Fibroblast of skin of scalp (primary cell): ENCODE measurements at regions not wholly inside any gene's neighbourhood (a gene's known extent, or its start where the extent isn't known, plus 50 kb on each side); places are given as distances from the start of the nearest gene placed in this dataset.

Source experiments
- DNase-seq: peaks from one replicate; pipeline ENCODE4 v3.0.0-alpha.2; 2013

DNA sequence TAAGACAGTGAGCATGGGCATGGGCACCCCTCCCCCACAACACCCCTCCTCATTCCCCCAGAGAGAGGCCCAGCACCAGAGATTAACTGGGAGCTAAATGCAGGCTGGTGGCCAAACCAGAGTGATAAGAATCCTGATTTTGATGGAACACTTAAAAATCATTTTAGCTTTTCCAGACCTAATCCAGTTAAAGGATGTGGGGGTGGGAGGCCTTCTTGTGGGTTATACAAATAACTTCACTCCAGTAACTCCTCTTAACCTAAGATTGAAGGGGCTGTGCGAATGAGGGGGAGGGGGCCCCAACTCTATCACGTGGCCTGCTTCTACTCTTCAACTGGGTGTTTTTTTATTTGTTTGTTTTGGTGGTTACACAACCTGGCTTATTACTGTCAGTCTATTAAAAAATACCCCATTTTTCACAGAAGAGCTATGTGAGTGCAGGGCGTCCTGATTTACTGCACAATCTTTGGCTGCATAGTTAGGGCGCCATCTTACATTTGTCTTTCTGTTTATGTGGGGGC is 398.1 kb upstream of the LYPLAL1 start:
- DNase-seq = no peak

DNA sequence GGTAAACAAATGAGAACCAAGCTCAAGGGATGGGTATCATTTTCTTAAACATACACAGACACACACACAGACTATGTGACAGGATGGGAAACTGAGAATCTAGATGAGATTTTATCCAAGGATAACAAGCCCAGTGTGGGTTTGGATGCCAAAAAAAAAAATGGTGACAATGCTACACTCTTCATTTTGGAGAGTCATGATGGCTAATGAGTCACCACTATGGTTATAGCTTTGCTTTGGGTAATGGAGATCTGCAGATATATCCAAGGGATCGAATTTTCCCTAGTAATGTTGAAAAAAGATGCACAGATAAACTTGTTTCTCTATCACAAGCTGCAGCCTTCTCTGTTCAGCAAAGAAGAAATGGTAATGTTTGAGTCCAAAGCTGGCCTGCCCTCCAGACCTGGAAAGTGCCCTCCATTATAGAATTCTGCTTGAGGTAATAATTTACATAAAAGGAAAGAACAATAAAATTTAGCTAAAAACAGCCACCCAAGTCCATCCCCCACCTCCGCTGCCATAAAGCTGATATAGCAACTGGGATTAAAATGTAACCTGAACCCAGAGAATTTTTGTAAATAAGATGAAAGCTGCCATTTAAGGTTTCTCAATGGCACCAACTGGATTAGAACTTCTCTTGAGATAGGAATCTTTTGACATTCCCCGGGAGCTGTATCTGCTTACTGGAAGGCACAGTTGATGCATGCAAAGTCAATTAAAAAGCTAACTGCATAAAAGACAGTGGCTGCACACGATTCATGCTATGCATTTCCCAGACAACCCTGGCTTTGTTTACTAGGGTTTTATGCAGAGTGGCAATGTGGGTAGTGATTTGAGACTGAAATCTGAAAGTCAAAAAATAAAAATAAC is 395.2 kb upstream of the LYPLAL1 start:
- DNase-seq = no peak

DNA sequence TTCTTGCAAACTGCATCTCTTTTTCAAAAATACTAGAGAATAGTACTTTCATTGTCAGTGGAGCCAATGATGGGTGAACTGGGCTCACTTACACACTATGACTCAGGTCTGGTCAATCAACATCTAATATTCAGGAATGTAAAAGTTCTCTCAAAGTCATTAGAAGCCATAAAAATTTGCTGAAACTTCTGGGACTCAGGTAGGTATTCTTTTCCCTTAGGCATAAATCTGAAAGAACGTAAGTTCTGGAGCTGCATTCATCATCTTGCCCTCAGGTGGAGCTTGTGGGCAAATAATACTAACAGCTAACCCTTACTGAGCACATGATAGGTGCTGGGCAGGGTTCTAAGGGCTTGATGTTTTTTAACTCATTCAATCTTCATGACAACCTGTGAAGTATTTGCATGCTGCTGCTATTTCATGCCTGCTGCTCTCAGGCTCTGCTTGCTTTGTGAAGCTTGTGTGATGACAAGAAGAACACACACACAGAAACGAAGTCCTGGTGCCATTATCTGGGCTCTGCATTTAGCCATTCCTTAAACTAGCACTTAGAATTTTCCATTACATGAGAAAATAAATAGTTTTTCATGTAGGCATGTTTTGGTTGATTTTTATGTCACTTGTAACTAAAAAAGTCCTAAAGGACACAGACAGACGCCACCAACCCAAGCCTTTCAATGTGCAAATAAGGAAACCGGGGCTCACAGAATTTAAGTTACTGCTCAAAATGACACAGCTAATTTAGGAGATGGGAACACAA is 394.2 kb upstream of the LYPLAL1 start:
- DNase-seq = peak; percentile 5

DNA sequence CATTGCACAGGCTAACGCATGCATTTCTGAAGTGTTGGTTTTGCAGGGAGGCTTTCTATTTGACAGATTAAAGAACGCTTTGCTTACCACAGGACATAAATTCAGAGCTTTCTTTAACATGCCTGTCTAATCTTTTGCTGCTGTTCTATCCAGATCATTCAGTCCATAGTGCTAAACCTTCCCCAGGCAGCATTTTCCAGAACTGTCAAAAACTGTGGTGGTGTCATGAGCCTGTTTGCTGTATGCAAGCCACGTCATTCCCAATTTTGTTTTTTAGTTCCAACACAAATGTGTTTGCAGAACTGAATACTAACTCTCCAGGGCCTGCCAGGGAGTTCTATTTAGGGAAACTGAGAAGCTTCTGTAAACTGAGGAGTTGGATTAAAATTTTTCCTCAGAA is 390.5 kb upstream of the LYPLAL1 start:
- DNase-seq = no peak

DNA sequence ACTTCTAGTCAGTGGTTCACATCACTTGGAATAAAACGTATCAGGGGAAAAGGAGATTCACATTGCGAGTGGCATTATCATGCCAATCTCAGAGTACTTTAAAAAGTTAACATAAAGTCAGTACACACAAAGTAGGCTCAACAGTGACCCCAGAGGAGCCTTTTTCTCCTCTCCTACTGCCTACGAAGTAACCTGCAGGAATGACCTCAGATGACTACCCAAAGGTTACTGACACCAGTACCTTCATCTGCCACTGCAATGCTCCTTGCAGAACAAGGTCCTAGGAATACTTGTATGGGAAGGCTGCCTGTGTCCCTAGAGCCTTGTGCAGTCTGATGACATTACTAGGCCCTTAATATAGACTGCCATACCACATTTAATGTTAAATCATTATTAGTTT is 389.8 kb upstream of the LYPLAL1 start:
- DNase-seq = no peak

DNA sequence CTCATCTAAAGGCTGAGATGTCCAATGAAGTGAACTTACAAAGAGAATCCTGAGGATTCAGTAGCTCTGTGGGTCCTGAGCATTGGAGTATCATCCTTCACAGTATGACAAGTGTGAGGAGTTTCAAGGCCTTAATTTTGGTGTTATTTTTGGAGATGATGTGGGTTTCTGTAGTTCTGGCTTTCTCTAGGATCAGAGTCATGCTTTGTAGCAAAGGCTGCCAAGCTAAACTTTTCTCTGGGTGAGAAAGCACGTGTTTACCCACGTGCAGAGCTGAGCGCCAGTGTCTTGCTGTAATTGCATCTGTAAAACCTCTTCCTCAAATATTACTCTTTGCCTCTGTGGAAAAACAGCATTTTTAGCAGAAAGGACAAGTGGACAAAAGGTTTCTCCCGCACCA is 387.8 kb upstream of the LYPLAL1 start:
- DNase-seq = peak; percentile 79

DNA sequence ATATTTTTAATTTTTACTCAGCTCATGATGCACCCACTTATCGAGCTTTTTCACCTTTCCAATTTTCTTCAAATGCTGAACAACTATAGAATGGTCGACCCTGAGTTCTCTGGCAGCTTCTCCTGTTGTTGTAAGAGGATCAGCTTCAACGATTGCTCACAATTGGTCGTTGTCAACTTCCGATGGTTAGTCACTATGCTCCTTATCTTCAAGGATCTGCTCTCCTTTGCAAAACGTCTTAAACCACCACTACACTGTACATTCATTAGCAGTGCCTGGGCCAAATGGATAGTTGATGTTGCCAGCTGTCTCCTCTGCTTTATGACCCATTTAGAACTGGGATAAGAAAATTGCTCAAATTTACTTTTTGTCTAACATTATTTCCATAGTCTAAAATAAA is 385.9 kb upstream of the LYPLAL1 start:
- no peak for DNase-seq

DNA sequence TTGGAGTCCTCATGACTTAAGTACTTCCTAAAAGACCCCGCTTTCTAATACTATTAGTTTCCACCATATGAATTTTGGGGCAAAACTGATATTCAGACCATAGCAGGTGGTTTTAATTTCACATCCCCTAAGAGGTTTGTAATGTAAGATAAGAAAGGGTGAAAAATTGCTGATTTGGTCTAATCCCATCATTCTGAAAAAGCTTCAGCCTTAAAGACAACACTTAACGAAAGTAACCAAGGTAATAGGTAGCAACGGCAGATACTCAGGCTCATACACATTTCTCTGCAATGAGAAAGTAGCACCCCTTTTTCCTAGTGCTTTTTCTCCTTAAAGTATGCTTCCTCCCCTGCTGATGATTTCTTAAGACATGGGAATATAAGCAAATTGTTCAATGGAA is 376.9 kb upstream of the LYPLAL1 start:
- DNase-seq = no peak

DNA sequence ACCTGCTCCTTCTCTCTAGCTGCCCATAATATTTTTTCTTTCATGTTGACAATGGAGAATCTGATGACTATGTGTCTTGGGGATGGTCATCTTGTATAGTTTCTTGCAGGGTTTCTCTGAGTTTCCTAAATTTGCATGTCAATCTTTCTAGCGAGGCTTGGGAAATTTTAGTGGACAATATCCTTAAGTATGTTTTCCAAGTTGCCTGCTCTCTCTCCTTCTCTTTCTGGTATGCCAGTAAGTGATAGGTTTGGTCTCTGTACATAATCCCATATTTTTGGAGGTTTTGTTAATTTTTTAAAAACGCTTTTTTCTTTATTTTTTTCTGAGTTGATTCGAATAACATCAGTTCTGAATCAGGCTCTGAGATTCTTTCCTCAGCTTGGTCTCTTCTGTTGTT is 370.9 kb upstream of the LYPLAL1 start:
- DNase-seq = no peak

DNA sequence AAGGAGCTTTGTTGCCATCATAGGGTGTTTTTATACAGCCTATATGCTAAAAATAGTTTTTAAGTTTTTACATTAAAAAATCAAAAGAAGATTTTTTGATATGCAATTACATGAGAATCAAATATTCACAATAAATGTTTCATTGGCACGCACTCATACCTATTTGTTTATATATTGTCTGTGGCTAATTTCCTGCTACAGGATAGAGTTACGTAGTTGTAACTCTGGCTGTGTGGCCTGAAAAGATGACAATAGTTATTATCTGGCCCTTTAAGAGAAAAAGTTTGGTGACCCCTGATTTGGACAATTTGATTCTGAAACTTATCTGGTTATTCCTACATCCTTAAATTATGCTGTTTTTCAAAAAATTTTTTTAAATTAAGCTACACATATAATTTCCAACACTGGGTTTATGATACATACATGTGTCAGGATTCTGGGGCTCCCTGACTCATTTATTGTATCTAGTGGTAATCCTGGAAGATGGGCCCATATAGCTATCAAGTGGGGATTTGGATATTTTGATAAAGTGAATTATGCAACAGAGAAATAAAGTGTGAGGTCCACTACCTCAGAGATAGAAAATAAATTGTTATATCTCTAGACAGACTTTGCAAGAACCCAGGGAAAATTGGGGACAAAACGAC is 370.2 kb upstream of the LYPLAL1 start:
- DNase-seq = no peak

DNA sequence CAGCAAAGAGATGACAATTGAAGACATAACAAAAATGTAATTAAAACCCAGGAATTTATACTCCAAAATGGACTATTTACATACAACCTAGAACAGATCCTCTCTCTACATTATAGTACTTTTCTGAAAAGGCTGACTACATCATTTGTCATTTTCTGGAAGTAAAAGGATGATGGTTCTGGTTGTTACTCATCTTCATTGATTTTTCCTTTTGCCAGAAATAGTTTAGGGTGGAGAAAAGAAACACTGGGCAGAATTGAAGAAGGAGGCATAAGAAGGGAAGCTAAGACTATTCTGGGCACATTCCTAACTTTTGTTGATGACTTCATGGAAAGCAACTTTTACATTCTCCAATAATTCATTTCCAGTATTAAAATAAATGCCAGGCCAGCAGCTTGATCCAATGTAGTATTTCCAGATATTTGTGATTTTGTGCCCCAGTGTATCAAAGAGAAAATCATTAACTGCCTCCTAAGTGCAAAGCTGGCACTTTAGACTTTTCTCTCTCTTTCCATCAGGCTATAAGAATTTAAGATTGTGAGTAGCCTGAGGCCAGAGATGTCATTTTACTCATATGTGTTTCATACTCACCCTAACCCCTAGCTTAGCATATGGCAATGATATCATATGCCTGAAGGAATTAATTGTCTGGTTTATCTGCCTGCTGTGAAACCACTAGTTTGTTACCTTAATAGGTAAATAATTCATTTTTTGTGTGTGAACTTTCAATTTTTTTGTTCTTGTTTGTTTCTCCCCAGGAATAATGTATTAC is 369.5 kb upstream of the LYPLAL1 start:
- peak; percentile 50 for DNase-seq

DNA sequence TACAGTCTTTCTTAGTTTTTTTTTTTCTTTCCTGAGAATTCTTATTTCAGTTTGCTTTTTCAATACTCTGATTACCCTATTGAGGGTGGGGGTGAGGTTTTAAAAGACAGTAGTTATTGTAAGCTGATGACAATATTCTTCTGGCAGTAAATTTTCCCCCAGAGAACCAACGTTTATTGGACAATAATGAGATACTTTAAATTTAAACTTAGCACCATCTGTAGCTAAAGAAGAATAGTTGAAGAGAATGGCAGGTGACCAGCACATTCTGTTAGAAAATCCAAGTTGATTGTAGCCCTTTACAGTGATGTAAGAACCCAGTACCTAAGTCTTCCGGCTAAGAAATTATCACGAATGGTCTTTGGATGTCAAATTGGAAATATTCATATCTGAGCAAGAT is 364.6 kb upstream of the LYPLAL1 start:
- DNase-seq = no peak

DNA sequence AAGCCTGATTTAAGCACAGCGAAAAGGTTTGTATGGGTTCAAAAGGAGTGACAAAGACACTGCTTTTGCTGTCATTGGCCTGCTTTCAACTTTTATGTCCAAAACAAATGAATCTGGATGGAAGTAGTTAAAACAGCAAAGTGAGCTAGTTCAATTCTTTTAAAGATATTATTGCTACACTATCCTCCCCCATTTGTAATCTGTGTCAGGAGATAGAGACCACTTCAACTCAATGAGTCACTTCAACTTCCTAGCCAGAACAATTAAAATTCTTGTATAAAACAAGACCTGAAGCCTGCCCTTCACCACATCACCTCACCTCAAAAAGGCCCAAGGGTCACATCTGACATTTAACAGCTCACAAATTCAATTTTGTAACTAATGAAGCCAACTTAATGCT is 364.1 kb upstream of the LYPLAL1 start:
- DNase-seq = peak; percentile 3

DNA sequence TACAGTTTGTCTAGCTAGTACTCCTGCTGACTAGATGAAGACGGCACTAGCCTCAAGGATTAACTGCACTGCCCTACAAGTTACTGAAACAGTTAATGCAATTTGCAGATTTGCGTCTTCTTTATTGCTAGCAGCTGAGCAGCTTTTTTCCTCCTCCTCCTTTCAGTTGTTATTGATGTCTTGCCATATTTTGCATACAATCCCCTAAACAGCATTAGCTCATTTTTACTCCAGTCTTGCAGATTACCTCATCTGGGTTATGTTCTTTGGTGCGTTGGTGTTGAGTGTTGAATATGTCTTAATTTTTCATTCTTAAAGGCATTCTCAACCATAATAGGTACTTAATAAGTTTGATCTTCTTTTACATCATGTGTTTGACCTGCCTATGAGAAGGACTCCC is 363.4 kb upstream of the LYPLAL1 start:
- no peak for DNase-seq

DNA sequence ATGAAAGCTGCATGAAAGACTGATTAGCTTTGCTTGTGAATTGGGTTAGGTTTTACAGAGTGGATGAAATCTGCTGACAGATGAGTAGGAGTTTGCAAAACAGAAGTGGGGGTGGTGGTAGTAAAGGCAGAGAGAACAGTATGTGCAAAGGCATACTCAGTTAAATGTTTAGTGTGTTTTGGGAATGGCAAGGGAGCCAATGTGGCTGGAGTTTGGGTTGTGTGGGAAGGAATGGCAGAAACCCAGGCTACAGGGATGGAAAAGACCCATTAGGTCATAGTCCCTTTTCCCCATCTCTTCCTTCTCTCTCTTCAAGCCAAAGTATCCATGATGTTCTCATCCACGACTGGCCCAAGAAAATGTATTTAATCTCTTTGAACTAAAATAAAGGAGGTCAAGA is 362.2 kb upstream of the LYPLAL1 start:
- DNase-seq = no peak

DNA sequence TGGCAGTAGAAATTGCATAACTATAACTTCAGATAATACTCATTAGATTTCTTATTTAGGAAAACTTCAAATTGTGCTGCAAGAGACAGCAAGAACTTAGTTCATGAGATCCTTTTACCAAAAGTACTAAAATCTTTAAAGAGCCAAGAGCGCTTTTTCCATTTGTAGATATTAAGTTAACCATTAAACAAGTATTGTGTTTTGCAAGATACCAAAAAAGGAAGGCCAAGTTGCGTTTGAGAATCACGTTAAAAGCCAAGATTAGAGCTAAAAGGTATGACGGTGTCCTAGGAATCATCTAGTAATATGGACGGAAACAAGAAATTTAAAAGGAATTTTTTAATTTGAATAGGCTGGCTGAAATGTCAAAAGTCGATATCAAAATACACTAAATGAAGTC is 361.3 kb upstream of the LYPLAL1 start:
- no peak for DNase-seq

DNA sequence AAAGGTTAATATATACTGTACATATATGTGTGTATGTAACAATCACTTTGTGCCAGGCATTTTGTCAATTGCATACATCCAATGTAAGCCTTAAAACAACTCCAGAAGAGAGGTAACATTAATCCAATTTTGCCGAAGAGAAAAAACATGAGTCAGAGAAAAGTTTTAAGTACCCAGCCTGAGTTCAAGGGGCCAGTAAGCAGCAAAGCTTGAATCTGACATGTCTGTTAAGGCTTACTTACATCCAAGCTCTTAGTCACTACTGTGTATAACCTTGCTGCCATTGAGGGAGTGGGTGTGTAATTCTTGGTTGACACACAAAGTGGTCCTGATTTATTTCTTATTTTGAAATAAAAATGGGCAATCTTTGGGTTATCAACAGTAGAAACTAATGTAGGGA is 360.4 kb upstream of the LYPLAL1 start:
- no peak for DNase-seq

DNA sequence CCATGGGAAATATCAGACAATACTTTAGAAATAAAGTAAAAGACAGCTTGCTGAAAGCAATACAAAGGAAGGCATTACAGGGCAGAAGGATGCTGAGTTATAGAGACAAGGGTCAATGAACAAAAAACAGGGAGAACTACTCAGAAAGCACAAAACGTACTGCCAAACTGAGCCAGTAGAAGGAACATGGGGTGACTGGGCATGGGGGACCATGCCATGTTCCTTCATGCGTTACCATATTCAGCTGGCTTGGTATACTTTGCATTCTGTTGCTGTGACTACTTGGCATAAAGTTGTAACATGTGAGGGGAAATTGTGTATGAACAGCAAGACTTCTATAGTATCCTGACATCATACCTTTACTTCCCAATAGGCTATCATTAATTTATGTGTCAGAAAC is 358.6 kb upstream of the LYPLAL1 start:
- no peak for DNase-seq

DNA sequence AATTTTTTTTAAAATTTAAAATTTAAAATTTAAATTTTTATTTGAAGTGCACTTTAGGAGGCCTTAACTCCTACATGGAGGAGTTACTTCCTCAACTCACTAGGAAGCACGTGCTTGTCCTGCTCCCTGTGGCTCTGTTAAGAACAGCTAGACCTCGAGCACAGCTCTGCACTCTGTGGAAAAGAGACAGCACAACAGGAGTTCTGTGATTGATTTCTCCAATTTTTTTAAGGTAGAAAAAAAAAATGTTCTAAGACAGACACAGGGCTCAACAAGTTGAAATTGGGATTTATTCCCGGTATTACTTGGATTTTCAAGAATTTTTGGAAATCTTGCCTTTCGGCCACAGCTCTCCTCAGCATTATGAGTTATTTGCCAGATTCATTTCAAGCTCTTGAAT is 356.6 kb upstream of the LYPLAL1 start:
- no peak for DNase-seq

DNA sequence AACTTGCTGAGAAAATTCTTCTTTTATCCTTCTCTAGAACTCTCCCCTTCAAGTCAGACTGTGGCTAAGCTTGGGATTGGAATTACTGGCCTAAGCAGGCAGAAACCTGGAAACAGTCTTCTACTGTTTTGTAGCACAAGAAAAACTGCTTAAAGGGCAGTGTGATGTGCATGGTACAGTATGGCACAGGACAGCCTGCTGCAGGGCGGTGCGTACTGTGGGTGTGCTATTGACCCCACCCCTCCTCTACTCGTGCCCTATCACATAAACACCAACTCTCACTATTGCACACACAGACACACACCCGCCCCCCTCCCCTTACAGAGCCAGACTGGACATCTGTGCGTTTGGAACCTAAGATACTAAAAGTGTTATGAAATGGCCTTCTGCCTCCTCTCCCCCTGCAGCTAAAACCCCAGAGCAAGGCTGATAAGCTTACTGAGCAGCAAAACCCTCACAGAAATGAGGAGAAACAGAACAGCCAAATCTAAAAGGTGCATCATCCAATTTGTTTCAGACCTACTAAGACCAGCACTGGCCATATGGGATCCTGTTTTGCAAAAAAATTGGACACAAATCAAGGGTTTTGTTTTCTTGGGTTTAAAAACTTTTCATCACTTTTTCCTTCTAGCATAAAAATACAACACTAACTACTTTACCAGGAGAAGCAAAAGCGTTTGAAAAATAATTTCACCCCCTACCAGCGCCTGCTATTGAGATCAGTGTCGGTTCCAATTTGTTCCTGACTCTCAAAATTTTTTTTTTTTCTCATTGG is 355.8 kb upstream of the LYPLAL1 start:
- DNase-seq = no peak

DNA sequence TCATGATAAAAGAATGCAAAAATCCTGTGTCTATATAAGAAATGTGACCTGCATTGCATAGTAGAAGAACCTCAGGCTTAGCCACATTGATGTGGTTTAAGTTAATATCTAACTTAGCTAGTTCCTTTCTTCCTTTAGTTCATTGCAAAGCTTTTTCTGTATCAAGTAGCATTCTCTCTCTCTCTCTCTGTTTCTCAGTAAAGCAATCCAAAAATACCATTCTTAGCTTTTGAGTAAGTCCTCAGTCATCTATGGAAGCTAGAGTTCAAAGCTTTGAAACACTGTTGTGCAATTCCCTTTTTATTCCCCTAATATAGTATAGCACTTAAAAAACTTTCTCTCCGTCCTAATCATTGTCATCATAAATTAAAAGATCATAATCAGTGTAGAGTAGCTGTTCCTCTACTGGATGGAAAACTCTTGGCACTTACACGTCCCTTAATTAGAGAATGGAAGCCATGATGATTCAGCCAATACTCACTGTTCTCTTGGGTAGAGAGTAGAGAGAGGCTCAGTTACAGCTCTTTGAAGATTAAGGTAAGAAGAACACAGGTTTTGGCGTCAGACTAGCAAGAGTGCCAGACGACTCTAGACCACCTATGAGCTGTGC is 350.3 kb upstream of the LYPLAL1 start:
- DNase-seq = peak; percentile 88
